ENCODE measurements at regions not wholly inside any gene's neighbourhood (a gene's known extent, or its start where the extent isn't known, plus 50 kb on each side); places are given as distances from the start of the nearest gene placed in this dataset.

DNA sequence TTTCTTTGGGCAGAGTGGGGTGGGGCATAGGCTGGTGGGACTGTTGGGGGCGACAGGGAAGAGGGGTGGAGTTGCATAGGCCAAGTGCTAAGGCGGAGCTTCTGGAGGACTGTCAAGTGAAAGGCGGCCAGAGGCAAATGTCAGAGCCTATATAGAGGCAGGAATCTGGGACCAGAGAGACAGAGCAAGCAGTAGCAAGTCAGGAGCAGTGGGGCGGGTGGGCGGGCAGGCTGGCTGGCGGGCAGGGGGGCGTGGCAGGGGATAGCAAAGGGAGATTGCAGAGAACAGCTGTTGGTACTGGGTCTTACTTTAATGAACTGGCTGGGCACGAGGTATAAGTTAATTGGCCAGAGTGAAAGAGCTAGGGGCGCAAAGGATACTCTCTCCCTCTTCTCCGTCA lies 89.8 kb downstream of the RTL9 start:
- H3K27ac ChIP-seq: no peak overlapping the region
- no peaks in the 10 kb centered on the region for H3K9me2 ChIP-seq (replicated peaks; ENCODE audit: insufficient read depth)
- H3K4me2 ChIP-seq: no peak overlapping the region
- TF ChIP-seq, protein P1, sequence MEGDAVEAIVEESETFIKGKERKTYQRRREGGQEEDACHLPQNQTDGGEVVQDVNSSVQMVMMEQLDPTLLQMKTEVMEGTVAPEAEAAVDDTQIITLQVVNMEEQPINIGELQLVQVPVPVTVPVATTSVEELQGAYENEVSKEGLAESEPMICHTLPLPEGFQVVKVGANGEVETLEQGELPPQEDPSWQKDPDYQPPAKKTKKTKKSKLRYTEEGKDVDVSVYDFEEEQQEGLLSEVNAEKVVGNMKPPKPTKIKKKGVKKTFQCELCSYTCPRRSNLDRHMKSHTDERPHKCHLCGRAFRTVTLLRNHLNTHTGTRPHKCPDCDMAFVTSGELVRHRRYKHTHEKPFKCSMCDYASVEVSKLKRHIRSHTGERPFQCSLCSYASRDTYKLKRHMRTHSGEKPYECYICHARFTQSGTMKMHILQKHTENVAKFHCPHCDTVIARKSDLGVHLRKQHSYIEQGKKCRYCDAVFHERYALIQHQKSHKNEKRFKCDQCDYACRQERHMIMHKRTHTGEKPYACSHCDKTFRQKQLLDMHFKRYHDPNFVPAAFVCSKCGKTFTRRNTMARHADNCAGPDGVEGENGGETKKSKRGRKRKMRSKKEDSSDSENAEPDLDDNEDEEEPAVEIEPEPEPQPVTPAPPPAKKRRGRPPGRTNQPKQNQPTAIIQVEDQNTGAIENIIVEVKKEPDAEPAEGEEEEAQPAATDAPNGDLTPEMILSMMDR (IDR thresholded peaks at IDR 0.05; ENCODE audit: poor library complexity): no peak
- TF ChIP-seq EZH2 (IDR thresholded peaks at IDR 0.05; ENCODE audit: borderline replicate concordance) (no peak), EZH2phosphoT487 (IDR thresholded peaks at IDR 0.05; ENCODE audit: low read depth, severe bottlenecking, unreplicated experiment) (no peak)
- no peak for DNase-seq (ENCODE audit: low spot score)
- H3K36me3 ChIP-seq (replicated peaks; ENCODE audit: insufficient read depth, low read depth): no peaks in the 10 kb centered on the region
- H3K27me3 ChIP-seq: no peaks in the 10 kb centered on the region
- H4K20me1 ChIP-seq (ENCODE audit: insufficient read depth, poor library complexity, severe bottlenecking): no peaks in the 10 kb centered on the region
- no peak overlapping the region for H3K4me3 ChIP-seq
- H3K9me3 ChIP-seq (ENCODE audit: low read depth): no peaks in the 10 kb centered on the region
- no peak overlapping the region for H2AFZ ChIP-seq
- WGBS (ENCODE audit: low lambda C conversion rate, missing lambda C conversion rate): 82% methylated on average over 10 of the region's 10 CpGs
- no peaks in the 10 kb centered on the region for H3K79me2 ChIP-seq
- no peaks in the 10 kb centered on the region for H3K4me1 ChIP-seq (ENCODE audit: insufficient read depth)

DNA sequence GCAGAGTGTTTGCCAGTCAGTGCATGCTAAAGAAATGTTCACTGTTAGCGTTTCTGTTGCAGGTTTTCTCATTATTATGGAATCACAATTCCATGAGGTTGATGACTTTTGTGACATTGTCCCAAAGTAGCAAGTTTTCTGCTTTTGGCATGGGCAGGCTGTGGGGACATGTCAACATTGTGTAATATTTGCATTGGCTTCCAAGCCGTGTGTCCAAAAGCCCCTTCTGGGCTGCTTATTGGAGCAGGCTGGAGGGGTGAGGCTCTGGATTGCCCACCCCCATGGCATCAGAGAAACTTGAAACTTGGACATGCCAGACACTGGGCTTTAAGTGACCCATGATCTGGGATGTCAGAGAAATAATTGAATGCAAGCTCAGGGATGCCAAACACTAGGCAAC lies 90.7 kb downstream of the RTL9 start:
- H3K4me2 ChIP-seq: no peak overlapping the region
- H3K27ac ChIP-seq: no peak overlapping the region
- TF ChIP-seq EZH2 (IDR thresholded peaks at IDR 0.05; ENCODE audit: borderline replicate concordance) (no peak), EZH2phosphoT487 (IDR thresholded peaks at IDR 0.05; ENCODE audit: low read depth, severe bottlenecking, unreplicated experiment) (no peak)
- TF ChIP-seq, protein P1 (IDR thresholded peaks at IDR 0.05; ENCODE audit: poor library complexity): no peak
- DNase-seq (ENCODE audit: low spot score): no peak
- H3K4me1 ChIP-seq (ENCODE audit: insufficient read depth): no peaks in the 10 kb centered on the region
- H2AFZ ChIP-seq: no peak overlapping the region
- no peak overlapping the region for H3K4me3 ChIP-seq
- H3K27me3 ChIP-seq: no peaks in the 10 kb centered on the region
- H3K9me3 ChIP-seq (ENCODE audit: low read depth): no peaks in the 10 kb centered on the region
- no peaks in the 10 kb centered on the region for H3K79me2 ChIP-seq
- no peaks in the 10 kb centered on the region for H3K36me3 ChIP-seq (replicated peaks; ENCODE audit: insufficient read depth, low read depth)
- H3K9me2 ChIP-seq (replicated peaks; ENCODE audit: insufficient read depth): no peaks in the 10 kb centered on the region
- 69% methylated on average over 2 of the region's 2 CpGs for WGBS (ENCODE audit: low lambda C conversion rate, missing lambda C conversion rate)
- H4K20me1 ChIP-seq (ENCODE audit: insufficient read depth, poor library complexity, severe bottlenecking): no peaks in the 10 kb centered on the region

DNA sequence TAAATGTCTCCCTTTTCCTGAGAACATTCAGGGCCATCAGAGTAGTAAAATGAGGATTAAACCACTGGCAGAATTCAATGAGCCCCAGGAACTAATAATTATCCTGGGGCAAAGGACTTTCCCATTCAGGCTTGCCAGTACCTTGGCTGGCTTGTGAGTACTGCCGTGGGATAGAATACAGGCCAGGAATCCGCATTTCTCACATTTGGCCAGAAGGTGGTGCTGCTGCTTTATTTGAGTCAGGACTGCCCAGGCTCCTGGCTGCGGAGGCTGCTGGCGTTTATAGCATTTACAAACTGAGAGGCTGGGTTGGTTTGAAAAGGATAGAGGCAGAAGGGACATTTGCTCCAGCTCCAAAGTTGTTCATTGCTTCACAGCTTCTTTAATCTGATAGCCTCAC lies 91.4 kb downstream of the RTL9 start:
- 4% methylated on average over 4 of the region's 4 CpGs for WGBS (ENCODE audit: low lambda C conversion rate, missing lambda C conversion rate)

More for the DNA sequence above, 91.4 kb downstream of the RTL9 start:
- peak; percentile 88 for DNase-seq (ENCODE audit: low spot score)
- Histone ChIP-seq H3K4me2 (no peak overlapping the region), H3K27ac (no peak overlapping the region), H2AFZ (no peak overlapping the region), H3K27me3 (no peaks in the 10 kb centered on the region), H4K20me1 (ENCODE audit: insufficient read depth, poor library complexity, severe bottlenecking) (no peaks in the 10 kb centered on the region), H3K4me3 (no peak overlapping the region), H3K9me2 (replicated peaks; ENCODE audit: insufficient read depth) (no peaks in the 10 kb centered on the region), H3K4me1 (ENCODE audit: insufficient read depth) (no peaks in the 10 kb centered on the region), H3K79me2 (no peaks in the 10 kb centered on the region), H3K9me3 (ENCODE audit: low read depth) (no peaks in the 10 kb centered on the region), H3K36me3 (replicated peaks; ENCODE audit: insufficient read depth, low read depth) (no peaks in the 10 kb centered on the region)
- TF ChIP-seq, protein P1 (IDR thresholded peaks at IDR 0.05; ENCODE audit: poor library complexity): peak; percentile 81
- TF ChIP-seq EZH2phosphoT487 (IDR thresholded peaks at IDR 0.05; ENCODE audit: low read depth, severe bottlenecking, unreplicated experiment): no peak
